HCT116 (cell line): ENCODE measurements at regions not wholly inside any gene's neighbourhood (a gene's known extent, or its start where the extent isn't known, plus 50 kb on each side); places are given as distances from the start of the nearest gene placed in this dataset.

Experiments used
- CTCF ChIP-seq, 3 experiments: fragments of 200-600 bp in 1 of 3; sonication (generic) in 1 of 3; IDR thresholded peaks in 2 of 3; conservative IDR thresholded peaks in 1 of 3; 2 replicates each; pipeline ENCODE4 v1.5.1; 2012 to 2017; ENCODE audit warnings: low read depth in 2 of 3, low read length in 2 of 3, antibody characterized with exemption in 1 of 3, borderline replicate concordance in 1 of 3, control low read depth in 1 of 3, mild to moderate bottlenecking in 1 of 3, mixed read lengths in 1 of 3, mixed run types in 1 of 3, moderate library complexity in 1 of 3; ENCODE audit not compliant: insufficient read depth in 1 of 3
- ELF1 ChIP-seq: IDR thresholded peaks from 2 replicates; pipeline ENCODE4 v1.6.1; 2012; ENCODE audit warnings: low read depth, borderline replicate concordance
- EZH2 ChIP-seq: fragments of 200-600 bp; sonication (generic); IDR thresholded peaks from 2 replicates; pipeline ENCODE4 v1.6.1; 2017; ENCODE audit warnings: antibody characterized with exemption, mixed run types
- EZH2phosphoT487 ChIP-seq: fragments of 200-600 bp; IDR thresholded peaks from 2 replicates; pipeline ENCODE4 v1.6.1; 2018; ENCODE audit warnings: antibody characterized with exemption, borderline replicate concordance
- POLR2A ChIP-seq: IDR thresholded peaks from 2 replicates; pipeline ENCODE4 v1.7.0; 2011; ENCODE audit warnings: borderline replicate concordance; ENCODE audit not compliant: insufficient read depth, insufficient read length; ENCODE audit errors: extremely low read depth
- POLR2AphosphoS5 ChIP-seq: IDR thresholded peaks from 2 replicates; pipeline ENCODE4 v1.6.1; 2011; ENCODE audit warnings: mild to moderate bottlenecking, low read depth, low read length, moderate library complexity
- RAD21 ChIP-seq: IDR thresholded peaks from 2 replicates; pipeline ENCODE4 v1.6.1; 2012; ENCODE audit warnings: low read depth, mild to moderate bottlenecking
- REST ChIP-seq: IDR thresholded peaks from 2 replicates; pipeline ENCODE4 v1.6.1; 2012; ENCODE audit warnings: low read depth
- SRF ChIP-seq: IDR thresholded peaks from 2 replicates; pipeline ENCODE4 v1.6.1; 2012; ENCODE audit warnings: low read depth
- ZNF274 ChIP-seq: fragments of 200-500 bp; sonication (Bioruptor generic); IDR thresholded peaks from 2 replicates; pipeline ENCODE4 v1.6.1; 2014; ENCODE audit warnings: mild to moderate bottlenecking, low read depth, low read length, inconsistent platforms
- TF ChIP-seq, protein P1 (sequence below): IDR thresholded peaks from 2 replicates; pipeline ENCODE4 v1.6.1; 2012

DNA sequence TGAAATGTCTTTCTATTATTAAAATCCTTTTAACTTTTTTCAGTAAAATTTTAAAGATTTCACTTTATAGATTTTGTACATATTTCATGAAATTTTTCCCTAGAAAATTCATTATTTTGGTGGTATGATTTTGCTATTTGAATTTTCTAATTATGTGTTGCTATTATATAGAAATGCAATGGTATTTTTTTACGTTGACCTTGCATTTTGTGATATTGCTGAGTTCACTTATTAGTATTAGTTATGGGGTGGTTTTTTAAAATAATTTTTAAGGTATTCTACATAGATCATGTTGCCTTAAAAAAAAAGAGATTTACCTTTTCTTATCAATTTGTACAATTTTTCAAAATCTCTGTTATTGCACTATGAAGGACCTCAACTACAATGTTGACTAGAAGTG, 458.3 kb downstream of the TLE1 start:
- TF ChIP-seq CTCF (IDR thresholded peaks at IDR 0.05 in 2 of 3, conservative IDR thresholded peaks at IDR 0.05 in 1 of 3; ENCODE audit: borderline replicate concordance in 1 of 3, insufficient read depth in 1 of 3, low read depth in 2 of 3, low read length in 2 of 3) (no peak), EZH2phosphoT487 (no peak), POLR2AphosphoS5 (no peak), EZH2 (no peak), POLR2A (no peak), RAD21 (no peak), ZNF274 (no peak), REST (no peak), SRF (no peak), ELF1 (no peak)
- TF ChIP-seq, protein P1, sequence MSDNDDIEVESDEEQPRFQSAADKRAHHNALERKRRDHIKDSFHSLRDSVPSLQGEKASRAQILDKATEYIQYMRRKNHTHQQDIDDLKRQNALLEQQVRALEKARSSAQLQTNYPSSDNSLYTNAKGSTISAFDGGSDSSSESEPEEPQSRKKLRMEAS, result no peak
